ENCODE measurements at regions not wholly inside any gene's neighbourhood (a gene's known extent, or its start where the extent isn't known, plus 50 kb on each side); places are given as distances from the start of the nearest gene placed in this dataset.

DNA sequence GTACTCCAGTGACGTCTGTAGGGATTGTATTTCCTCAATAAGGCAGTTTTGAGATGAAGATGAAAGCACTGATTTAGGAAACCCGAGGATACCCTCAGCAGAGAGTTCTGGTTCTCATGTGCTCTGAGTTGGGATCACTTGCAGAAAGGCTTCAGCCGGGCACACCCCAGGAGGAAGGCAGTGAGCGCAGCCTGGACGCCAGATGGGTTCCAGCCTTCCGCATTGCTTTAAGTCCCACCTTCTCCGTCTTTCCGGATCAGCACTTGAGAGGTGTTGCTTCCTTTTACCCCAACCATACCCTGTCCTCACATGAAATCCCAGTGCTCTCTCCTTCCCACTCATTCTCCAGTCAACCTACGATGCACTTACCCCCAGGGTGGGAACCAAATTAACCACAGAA is 239.5 kb upstream of the CADM1 start:
- TF ChIP-seq, protein P1, sequence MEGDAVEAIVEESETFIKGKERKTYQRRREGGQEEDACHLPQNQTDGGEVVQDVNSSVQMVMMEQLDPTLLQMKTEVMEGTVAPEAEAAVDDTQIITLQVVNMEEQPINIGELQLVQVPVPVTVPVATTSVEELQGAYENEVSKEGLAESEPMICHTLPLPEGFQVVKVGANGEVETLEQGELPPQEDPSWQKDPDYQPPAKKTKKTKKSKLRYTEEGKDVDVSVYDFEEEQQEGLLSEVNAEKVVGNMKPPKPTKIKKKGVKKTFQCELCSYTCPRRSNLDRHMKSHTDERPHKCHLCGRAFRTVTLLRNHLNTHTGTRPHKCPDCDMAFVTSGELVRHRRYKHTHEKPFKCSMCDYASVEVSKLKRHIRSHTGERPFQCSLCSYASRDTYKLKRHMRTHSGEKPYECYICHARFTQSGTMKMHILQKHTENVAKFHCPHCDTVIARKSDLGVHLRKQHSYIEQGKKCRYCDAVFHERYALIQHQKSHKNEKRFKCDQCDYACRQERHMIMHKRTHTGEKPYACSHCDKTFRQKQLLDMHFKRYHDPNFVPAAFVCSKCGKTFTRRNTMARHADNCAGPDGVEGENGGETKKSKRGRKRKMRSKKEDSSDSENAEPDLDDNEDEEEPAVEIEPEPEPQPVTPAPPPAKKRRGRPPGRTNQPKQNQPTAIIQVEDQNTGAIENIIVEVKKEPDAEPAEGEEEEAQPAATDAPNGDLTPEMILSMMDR (IDR thresholded peaks at IDR 0.05 in 4 of 5, conservative IDR thresholded peaks at IDR 0.05 in 1 of 5) = no peak
- TF ChIP-seq POLR2A (IDR thresholded peaks at IDR 0.05) = no peak

Data from gastrocnemius medialis (tissue), 4 donors.